Uterus (tissue), 2 donors: ENCODE measurements at regions not wholly inside any gene's neighbourhood (a gene's known extent, or its start where the extent isn't known, plus 50 kb on each side); places are given as distances from the start of the nearest gene placed in this dataset.

Source experiments
- POLR2A ChIP-seq, 2 donors: fragments of 450-650 bp; IDR thresholded peaks; one replicate each; pipeline ENCODE4 v1.6.1; 2016; ENCODE audit warnings: antibody characterized with exemption in 2 of 2, mild to moderate bottlenecking in 1 of 2, moderate library complexity in 1 of 2
- TF ChIP-seq, protein P1 (sequence below), 4 experiments: fragments of 200-600 bp in 2 of 4; fragments of 450-650 bp in 2 of 4; sonication (generic) in 2 of 4; IDR thresholded peaks; one replicate each; pipeline ENCODE4 v1.5.1; 2016 to 2019; ENCODE audit warnings: antibody characterized with exemption in 4 of 4, mild to moderate bottlenecking in 2 of 4, moderate library complexity in 1 of 4

DNA sequence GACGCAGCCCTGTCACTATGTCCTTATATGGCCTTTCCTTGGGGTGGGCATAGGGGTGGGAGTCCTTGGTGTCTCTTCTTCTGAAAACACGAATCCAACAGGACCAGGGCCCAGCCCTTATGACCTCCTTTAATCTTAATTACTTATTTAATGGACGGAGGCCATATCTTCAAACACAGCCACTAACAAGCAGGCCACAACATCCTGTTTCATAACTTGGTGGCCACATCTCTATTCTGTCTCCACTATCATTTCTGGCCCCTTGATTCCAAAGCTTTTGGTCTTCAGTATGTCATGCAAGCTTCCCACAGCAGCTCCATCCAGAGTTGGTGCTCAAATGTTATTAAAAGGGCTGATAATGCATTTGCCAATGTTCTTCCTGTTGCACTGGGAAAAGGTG, 287.3 kb upstream of the SMIM21 start:
- no peak for TF ChIP-seq POLR2A (IDR thresholded peaks at IDR 0.05)
- TF ChIP-seq, protein P1, sequence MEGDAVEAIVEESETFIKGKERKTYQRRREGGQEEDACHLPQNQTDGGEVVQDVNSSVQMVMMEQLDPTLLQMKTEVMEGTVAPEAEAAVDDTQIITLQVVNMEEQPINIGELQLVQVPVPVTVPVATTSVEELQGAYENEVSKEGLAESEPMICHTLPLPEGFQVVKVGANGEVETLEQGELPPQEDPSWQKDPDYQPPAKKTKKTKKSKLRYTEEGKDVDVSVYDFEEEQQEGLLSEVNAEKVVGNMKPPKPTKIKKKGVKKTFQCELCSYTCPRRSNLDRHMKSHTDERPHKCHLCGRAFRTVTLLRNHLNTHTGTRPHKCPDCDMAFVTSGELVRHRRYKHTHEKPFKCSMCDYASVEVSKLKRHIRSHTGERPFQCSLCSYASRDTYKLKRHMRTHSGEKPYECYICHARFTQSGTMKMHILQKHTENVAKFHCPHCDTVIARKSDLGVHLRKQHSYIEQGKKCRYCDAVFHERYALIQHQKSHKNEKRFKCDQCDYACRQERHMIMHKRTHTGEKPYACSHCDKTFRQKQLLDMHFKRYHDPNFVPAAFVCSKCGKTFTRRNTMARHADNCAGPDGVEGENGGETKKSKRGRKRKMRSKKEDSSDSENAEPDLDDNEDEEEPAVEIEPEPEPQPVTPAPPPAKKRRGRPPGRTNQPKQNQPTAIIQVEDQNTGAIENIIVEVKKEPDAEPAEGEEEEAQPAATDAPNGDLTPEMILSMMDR (IDR thresholded peaks at IDR 0.05) = no peak
